Stimulated activated CD8-positive, alpha-beta memory T cell treated with anti-CD3 and anti-CD28 coated beads, Interleukin-4, amount 100 ng/mL, for 48 hours (primary cell): ENCODE measurements at regions not wholly inside any gene's neighbourhood (a gene's known extent, or its start where the extent isn't known, plus 50 kb on each side); places are given as distances from the start of the nearest gene placed in this dataset.

Experiments used
- DNase-seq: peaks from one replicate; pipeline ENCODE4 v3.0.0-alpha.2; 2020

- DNase-seq: no peak
Observed at GRCh38 chr11:105553025-105553424, 56.8 kb upstream of the GRIA4 start.

- DNase-seq: no peak
Observed at GRCh38 chr11:105548359-105548758, 61.5 kb upstream of the GRIA4 start.

DNA sequence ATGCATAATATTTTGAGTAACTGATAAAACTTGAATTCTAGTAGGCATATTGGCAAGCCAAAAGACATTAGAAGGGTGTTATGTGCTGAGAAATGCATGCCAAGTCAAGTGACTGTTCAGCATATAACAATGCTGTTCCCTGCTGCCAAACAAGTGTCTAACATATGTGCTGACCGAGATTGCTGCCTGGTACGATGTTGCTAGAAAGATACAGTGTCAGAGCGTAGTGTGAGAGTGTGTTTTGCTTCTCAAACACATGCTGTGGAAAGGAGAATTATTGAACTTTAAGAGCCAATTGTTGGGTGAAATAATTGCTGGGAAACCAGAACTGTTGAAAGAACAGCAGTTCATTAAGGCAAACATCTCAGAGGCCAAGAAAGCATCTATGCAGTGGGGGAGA is 71.3 kb upstream of the GRIA4 start:
- DNase-seq: no peak

DNA sequence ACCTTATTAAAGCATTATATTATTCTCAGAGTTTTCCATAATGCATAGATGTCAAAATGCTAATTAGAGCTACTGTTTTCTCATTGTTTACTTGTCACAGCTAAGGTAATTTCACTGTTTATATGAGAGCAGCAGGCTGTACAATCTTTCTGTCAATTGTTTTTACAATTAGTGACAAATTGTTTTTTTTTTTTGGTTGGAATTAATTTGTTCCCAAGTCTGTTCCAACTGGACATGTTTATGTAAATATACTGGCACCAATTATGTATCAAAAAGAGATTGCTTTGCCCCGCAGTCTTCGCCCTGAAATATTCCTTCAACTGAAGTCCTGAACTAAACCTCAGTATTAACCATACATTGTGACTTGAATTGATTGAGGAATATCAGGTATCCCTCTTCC is 72.3 kb upstream of the GRIA4 start:
- DNase-seq: no peak

DNA sequence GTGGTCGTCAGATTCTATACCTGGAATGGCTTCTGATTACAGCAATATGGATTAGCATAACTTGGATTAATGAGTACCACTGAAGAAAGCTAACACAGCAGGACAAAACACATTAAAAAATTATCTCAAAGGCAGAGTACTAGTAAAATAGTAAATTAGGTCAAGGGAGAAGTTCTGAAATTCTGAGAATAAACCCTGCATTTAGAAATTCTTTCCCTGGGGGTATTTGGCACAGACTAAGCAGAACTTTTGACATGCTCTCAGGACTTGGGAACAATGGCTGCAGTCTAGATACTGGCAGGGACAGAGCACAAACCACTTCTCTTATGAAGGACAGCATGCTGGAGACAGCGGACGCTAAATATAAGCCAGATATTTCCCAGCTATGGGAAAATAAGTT is 85.6 kb upstream of the GRIA4 start:
- no peak for DNase-seq

DNA sequence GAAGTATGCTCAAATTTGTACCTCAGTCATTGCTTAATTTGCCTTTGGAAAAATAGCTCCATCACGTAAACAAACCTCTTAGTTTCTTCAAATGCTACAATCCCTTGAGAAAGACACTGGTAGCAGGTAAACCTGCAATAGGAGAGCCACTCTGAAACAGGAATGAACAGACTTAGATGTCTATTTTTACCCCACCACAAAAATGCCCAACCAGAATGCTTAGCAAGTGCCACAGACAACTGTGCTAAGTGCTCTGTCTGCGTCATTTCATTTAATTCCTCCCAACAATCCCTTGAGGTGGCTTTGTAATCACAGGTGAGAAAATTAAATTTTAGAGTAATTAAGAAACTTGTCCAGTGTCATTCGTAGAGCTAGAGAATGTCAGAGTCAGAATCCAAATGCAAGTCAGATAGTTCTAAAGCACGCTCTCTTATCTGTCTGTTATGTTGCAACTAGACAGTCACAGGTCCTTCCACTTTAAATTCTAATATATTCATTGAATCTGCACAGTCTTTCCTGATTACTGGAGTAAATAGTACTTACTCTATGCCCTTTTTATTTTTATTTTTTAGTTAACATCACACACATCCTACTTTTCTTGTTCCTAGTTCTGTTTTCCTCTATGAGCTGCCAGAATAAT is 89.0 kb upstream of the GRIA4 start:
- no peak for DNase-seq

DNA sequence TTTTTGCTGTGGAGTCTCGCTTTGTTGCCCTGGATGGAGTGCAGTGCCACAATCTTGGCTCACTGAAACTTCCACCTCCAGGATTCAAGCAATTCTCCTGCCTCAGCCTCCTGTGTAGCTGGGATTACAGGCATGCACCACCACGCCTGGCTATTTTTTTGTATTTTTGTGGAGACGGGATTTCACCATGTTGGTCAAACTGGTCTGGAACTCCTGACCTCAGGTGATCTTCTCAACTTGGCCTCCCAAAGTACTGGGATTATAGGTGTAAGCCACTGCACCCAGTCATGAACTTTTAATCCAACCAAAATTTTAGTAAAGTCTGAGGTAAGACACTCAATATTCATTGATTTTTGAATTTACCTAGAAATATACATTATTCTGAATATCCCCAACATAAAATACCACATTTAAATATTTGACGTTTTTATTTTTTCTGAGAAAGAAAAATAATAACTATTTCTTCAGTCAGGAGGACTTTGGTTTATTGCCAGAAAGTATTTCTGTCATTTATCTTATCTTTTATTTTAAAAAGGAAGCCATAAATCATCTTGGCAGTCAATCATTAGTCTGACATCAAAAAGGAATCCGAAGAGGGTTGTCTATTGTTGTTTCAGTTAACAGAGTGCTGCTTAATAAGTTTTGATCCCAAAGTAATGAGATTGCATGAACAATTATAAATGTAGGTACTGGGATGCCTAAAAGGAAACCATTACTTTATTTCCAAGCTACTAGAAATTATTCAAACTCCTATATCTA is 102.2 kb upstream of the GRIA4 start:
- no peak for DNase-seq

GRCh38 chr11:105492010-105492409 is 117.9 kb upstream of the GRIA4 start:
- DNase-seq: no peak

DNA sequence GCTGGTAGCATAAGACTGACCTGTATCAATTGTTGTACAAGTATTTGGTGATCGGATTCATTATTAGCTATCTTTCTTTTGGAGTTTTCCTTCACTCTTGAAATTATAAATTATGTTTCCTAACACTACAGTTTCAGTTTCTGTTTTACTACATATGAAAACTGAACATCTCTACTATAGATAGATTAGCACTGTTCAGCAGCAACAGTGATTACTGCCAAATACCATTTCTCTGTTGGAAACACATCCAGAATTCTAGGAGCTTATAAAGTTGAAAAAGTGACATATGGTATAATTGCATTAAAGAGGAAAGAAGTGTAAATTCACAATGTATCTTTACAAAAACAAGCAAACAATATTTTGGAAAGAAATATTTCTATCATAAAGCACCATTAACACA is 118.5 kb upstream of the GRIA4 start:
- DNase-seq: no peak

GRCh38 chr11:105490333-105490732 is 119.5 kb upstream of the GRIA4 start:
- no peak for DNase-seq

DNA sequence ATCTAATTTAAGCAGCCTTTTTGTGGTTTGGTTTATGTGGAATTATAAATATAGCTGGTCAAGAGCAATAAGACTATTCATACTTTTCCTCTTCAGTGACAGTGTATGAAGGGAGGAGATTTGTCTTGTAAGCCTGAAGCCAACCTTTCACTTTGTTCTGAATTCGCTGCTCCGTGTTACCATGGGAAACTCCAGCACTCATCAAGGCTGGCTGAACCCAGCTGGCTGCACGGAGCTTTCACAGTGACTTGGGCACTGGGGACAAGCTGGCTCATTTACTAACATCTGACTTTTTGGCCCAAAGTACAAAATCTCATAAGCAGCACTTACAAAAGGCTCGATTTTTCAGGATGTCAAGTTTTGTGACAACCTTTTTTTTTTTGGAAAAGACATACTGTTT is 120.4 kb upstream of the GRIA4 start:
- no peak for DNase-seq

GRCh38 chr11:105486929-105487328 is 122.9 kb upstream of the GRIA4 start:
- DNase-seq: no peak

DNA sequence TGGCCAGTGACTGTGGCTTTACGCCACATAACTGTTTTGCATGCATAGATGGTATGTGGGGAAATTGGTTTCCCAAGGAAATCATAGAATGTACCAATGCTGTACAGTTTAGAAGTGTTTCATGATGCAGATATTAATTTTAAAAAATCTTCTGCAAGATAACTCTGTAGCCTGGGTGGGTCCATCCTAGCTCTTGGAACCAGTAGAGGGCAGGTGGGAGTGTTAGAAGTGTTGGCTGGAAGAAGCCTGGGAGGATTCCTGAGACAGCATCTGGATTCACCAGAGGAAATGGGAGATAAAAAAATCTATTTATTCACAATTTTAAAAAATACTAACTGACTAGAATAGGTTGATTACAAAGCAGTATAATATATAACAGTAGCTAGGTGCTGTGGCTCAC is 139.9 kb upstream of the GRIA4 start:
- no peak for DNase-seq

DNA sequence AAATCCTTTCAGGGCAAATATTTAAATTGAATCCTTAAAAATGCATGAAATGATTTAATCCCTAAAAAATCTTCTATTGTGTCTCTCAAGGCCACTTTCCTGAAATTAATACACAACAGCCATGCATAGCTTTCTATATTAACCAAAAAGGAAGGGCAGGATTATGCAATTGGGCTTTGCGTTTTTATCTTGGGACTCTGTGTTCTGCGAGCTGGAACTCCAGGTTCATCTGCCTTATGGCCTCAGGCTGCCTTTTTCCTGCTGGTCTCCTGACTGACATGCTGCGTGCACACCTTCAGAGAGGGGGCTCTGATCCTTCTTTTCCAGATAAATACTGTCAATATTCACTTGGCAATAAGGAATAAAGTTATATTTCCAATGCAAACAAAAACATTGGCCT is 141.7 kb upstream of the GRIA4 start:
- DNase-seq: no peak

DNA sequence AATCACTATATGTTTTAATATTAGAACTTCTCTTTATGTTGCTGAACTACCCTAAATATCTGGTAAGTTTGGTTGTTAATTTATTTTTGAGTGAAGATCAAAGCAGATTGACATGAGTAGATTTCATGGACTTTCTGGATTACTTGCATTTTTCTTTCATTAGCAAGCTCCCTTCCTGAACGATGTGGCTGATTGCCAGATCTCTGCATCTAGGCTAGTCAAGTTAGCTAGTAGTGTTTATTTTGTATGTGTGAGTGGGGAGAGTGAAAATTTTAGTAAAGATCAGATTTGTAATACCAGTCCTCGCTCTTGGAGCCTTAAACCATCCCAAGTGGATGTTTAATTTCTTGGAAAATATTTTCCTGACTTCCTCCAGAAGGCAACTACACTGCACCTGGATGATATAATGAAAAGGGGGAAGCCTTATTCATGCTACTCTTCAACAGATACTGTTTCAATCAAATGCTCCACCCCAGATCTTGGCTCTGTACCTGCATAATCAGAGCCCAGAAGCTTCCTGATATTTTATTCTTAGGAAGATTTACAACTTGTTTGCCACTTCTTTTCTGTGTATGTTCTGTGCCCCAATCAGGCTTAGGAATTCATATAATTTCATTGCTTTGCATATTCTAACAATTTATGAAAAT is 143.2 kb upstream of the GRIA4 start:
- no peak for DNase-seq

DNA sequence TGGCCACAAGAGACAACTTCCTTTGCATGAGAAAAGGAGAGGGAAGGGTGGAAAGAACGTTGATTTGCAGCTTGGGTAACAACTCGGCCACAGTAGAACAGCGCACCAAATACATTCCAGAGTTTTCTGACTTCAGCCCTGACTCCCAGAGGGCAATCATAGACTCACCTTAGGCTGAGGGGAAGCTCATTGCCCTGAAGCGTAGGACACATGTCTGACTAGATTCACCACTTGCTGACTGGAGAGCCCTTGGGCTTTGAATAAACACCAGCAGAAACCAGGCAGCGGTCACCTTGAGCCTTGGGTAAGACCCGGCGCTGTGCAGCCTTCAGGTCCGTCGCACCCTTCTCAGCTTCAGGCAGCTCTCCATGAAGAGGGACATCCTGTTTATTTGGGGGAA is 151.8 kb upstream of the GRIA4 start:
- DNase-seq: no peak

GRCh38 chr11:105456950-105457349 is 152.9 kb upstream of the GRIA4 start:
- no peak for DNase-seq

- DNase-seq: no peak
Observed at GRCh38 chr11:105449100-105449734, 160.7 kb upstream of the GRIA4 start.

- no peak for DNase-seq
Observed at GRCh38 chr11:105448703-105449079, 161.2 kb upstream of the GRIA4 start.

- peak; percentile 32 for DNase-seq
Observed at GRCh38 chr11:105447936-105448702, 161.8 kb upstream of the GRIA4 start.

DNA sequence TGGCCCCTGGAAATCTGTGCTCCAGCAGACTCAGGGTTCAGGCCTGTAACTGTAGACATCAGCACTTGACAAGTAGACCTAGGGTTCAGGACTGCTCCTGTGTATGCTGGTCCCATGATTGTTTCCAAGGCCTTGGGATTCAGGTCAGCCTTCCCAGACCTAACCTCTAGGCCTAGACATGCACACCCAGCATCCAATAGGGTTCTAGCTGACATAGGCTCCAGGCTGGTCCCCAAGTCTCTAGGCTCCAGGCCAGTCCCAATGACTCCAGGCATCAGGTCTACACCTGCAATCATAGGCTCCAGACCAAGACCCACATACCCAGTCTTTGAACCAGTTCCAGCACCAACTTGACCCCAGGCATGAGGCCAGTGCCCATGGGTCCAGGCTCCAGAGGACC is 166.2 kb upstream of the GRIA4 start:
- no peak for DNase-seq

GRCh38 chr11:105432241-105432995 is 177.5 kb upstream of the GRIA4 start:
- no peak for DNase-seq
